DOHH2 (cell line): ENCODE measurements at regions not wholly inside any gene's neighbourhood (a gene's known extent, or its start where the extent isn't known, plus 50 kb on each side); places are given as distances from the start of the nearest gene placed in this dataset.

Experiments
- H3F3A ChIP-seq: fragments of 200-600 bp; sonication (generic), shearing (Covaris generic); 2 replicates; pipeline ENCODE4 v1.6.0; 2016; ENCODE audit warnings: antibody characterized with exemption, mild to moderate bottlenecking; ENCODE audit not compliant: control insufficient read depth, insufficient read depth
- H3K27ac ChIP-seq: fragments of 200-600 bp; sonication (generic); 2 replicates; pipeline ENCODE4 v1.5.1; 2014; ENCODE audit warnings: low read depth, mild to moderate bottlenecking, low read length, moderate library complexity
- H3K27me3 ChIP-seq: fragments of 200-600 bp; sonication (generic); 2 replicates; pipeline ENCODE4 v1.6.1; 2014; ENCODE audit warnings: mild to moderate bottlenecking, low read length, mixed read lengths; ENCODE audit not compliant: control insufficient read depth
- H3K36me3 ChIP-seq: fragments of 200-600 bp; sonication (generic); 2 replicates; pipeline ENCODE4 v1.6.1; 2014; ENCODE audit warnings: mild to moderate bottlenecking, low read length, moderate library complexity, mixed read lengths; ENCODE audit not compliant: control insufficient read depth
- H3K4me1 ChIP-seq: fragments of 200-600 bp; sonication (generic); 2 replicates; pipeline ENCODE4 v1.6.1; 2014; ENCODE audit warnings: mild to moderate bottlenecking, low read length, mixed read lengths; ENCODE audit not compliant: control insufficient read depth
- H3K4me2 ChIP-seq: fragments of 200-600 bp; sonication (generic); 2 replicates; pipeline ENCODE4 v1.6.0; 2014; ENCODE audit warnings: mild to moderate bottlenecking, low read length, moderate library complexity
- H3K4me3 ChIP-seq: fragments of 200-600 bp; sonication (generic); 2 replicates; pipeline ENCODE4 v1.5.1; 2014; ENCODE audit warnings: mild to moderate bottlenecking, low read length, mixed read lengths
- H3K79me2 ChIP-seq: fragments of 200-600 bp; sonication (generic); 2 replicates; pipeline ENCODE4 v1.6.1; 2014; ENCODE audit warnings: mild to moderate bottlenecking, low read length, mixed read lengths; ENCODE audit not compliant: control insufficient read depth
- H3K9me2 ChIP-seq: fragments of 200-600 bp; sonication (generic); replicated peaks from 2 replicates; pipeline ENCODE4 v1.6.1; 2014; ENCODE audit warnings: mild to moderate bottlenecking, low read length, mixed read lengths; ENCODE audit not compliant: control insufficient read depth
- H3K9me3 ChIP-seq: fragments of 200-600 bp; sonication (generic); 2 replicates; pipeline ENCODE4 v1.6.1; 2014; ENCODE audit warnings: antibody characterized with exemption, low read length, mixed read lengths; ENCODE audit not compliant: control insufficient read depth, insufficient read depth
- H4K20me1 ChIP-seq: fragments of 200-600 bp; sonication (generic); 2 replicates; pipeline ENCODE4 v1.6.0; 2014; ENCODE audit warnings: low read depth, mild to moderate bottlenecking, antibody characterized with exemption, low read length, moderate library complexity; ENCODE audit not compliant: control insufficient read depth, insufficient read depth
- CTCF ChIP-seq: fragments of 200-600 bp; sonication (generic); IDR thresholded peaks from one replicate; pipeline ENCODE4 v1.5.1; 2014; ENCODE audit warnings: antibody characterized with exemption, mild to moderate bottlenecking, low read depth, low read length; ENCODE audit not compliant: poor library complexity, severe bottlenecking
- EZH2phosphoT487 ChIP-seq: fragments of 200-600 bp; sonication (generic); IDR thresholded peaks from 2 replicates; pipeline ENCODE4 v1.6.1; 2017; ENCODE audit warnings: borderline replicate concordance, mild to moderate bottlenecking, antibody characterized with exemption, low read length, moderate library complexity, mixed read lengths

- Histone ChIP-seq H3K79me2 (no peaks in the 10 kb centered on the region), H3F3A (no peaks in the 10 kb centered on the region), H3K9me3 (no peaks in the 10 kb centered on the region), H3K36me3 (no peaks in the 10 kb centered on the region), H4K20me1 (no peaks in the 10 kb centered on the region), H3K4me3 (no peak overlapping the region), H3K27ac (no peak overlapping the region), H3K27me3 (no peaks in the 10 kb centered on the region), H3K4me2 (no peak overlapping the region), H3K4me1 (no peaks in the 10 kb centered on the region), H3K9me2 (no peaks in the 10 kb centered on the region)
- TF ChIP-seq EZH2phosphoT487, result no peak
- no peak for TF ChIP-seq CTCF
These were observed 1143.0 kb upstream of the ADGRL2 start for GRCh38 chr1:80657707-80658106.

GRCh38 chr1:80657044-80657643 is 1143.6 kb upstream of the ADGRL2 start:
- Histone ChIP-seq H3K9me3 (no peaks in the 10 kb centered on the region), H3F3A (no peaks in the 10 kb centered on the region)

GRCh38 chr1:80656641-80657040 is 1144.1 kb upstream of the ADGRL2 start:
- no peak overlapping the region for H3K4me2 ChIP-seq

More at GRCh38 chr1:80657044-80657643, 1143.6 kb upstream of the ADGRL2 start:
- no peak overlapping the region for H3K27ac ChIP-seq
- no peaks in the 10 kb centered on the region for H4K20me1 ChIP-seq
- no peak overlapping the region for H3K4me3 ChIP-seq
- TF ChIP-seq CTCF (no peak), EZH2phosphoT487 (no peak)
- H3K36me3 ChIP-seq, result no peaks in the 10 kb centered on the region
- no peaks in the 10 kb centered on the region for H3K9me2 ChIP-seq
- H3K4me1 ChIP-seq, result no peaks in the 10 kb centered on the region
- no peak overlapping the region for H3K4me2 ChIP-seq
- no peaks in the 10 kb centered on the region for H3K79me2 ChIP-seq
- no peaks in the 10 kb centered on the region for H3K27me3 ChIP-seq

More at GRCh38 chr1:80656641-80657040, 1144.1 kb upstream of the ADGRL2 start:
- no peaks in the 10 kb centered on the region for H3K36me3 ChIP-seq
- H3K9me2 ChIP-seq, result no peaks in the 10 kb centered on the region
- H3K9me3 ChIP-seq, result no peaks in the 10 kb centered on the region
- no peaks in the 10 kb centered on the region for H3F3A ChIP-seq
- H3K27me3 ChIP-seq, result no peaks in the 10 kb centered on the region
- no peak overlapping the region for H3K27ac ChIP-seq
- no peaks in the 10 kb centered on the region for H4K20me1 ChIP-seq
- TF ChIP-seq CTCF (no peak), EZH2phosphoT487 (no peak)
- no peaks in the 10 kb centered on the region for H3K79me2 ChIP-seq
- no peaks in the 10 kb centered on the region for H3K4me1 ChIP-seq
- H3K4me3 ChIP-seq, result no peak overlapping the region
